Uterus (tissue), 2 donors: ENCODE measurements at regions not wholly inside any gene's neighbourhood (a gene's known extent, or its start where the extent isn't known, plus 50 kb on each side); places are given as distances from the start of the nearest gene placed in this dataset.

Experiments
- POLR2A ChIP-seq, 2 donors: fragments of 450-650 bp; IDR thresholded peaks; one replicate each; pipeline ENCODE4 v1.6.1; 2016; ENCODE audit warnings: antibody characterized with exemption in 2 of 2, mild to moderate bottlenecking in 1 of 2, moderate library complexity in 1 of 2
- TF ChIP-seq, protein P1 (sequence below), 4 experiments: fragments of 200-600 bp in 2 of 4; fragments of 450-650 bp in 2 of 4; sonication (generic) in 2 of 4; IDR thresholded peaks; one replicate each; pipeline ENCODE4 v1.5.1; 2016 to 2019; ENCODE audit warnings: antibody characterized with exemption in 4 of 4, mild to moderate bottlenecking in 2 of 4, moderate library complexity in 1 of 4

DNA sequence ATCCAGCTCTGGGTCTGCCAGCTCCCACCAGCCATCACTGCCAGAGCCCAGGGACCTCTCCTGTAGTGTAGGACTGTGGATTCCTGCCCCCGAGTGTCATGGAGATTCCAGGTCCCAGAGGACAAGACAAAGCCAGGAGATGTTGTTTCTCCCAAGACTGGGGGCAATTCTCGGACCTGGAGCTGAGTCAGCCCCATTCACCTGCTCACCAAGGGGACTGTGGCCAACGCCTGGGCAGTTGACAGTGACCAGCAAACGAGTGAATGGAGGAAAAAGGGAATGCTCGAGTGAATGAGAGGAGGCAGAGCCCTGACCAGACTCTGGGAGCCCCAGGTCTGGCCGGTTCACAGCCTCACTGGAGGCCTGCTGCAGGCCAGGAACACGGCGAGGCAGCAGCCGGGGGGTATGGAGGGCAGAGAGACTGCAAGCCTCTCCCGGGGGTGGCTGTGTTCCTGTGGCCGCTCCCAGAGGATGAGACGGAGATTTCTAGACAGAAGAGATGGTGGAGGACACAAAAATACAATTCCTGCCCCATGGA lies 61.3 kb upstream of the PRR5 start:
- TF ChIP-seq, protein P1, sequence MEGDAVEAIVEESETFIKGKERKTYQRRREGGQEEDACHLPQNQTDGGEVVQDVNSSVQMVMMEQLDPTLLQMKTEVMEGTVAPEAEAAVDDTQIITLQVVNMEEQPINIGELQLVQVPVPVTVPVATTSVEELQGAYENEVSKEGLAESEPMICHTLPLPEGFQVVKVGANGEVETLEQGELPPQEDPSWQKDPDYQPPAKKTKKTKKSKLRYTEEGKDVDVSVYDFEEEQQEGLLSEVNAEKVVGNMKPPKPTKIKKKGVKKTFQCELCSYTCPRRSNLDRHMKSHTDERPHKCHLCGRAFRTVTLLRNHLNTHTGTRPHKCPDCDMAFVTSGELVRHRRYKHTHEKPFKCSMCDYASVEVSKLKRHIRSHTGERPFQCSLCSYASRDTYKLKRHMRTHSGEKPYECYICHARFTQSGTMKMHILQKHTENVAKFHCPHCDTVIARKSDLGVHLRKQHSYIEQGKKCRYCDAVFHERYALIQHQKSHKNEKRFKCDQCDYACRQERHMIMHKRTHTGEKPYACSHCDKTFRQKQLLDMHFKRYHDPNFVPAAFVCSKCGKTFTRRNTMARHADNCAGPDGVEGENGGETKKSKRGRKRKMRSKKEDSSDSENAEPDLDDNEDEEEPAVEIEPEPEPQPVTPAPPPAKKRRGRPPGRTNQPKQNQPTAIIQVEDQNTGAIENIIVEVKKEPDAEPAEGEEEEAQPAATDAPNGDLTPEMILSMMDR (IDR thresholded peaks at IDR 0.05) = no peak
- no peak for TF ChIP-seq POLR2A (IDR thresholded peaks at IDR 0.05)
